ENCODE measurements at regions not wholly inside any gene's neighbourhood (a gene's known extent, or its start where the extent isn't known, plus 50 kb on each side); places are given as distances from the start of the nearest gene placed in this dataset.
A peak's percentile ranks its signal among the peaks of the same experiment; 100 is the strongest.
"Not testable (repeated sequence)": the region's sequence is repeated elsewhere in the genome, so short reads cannot be mapped to it uniquely, and the experiment has no call there.

- DNase-seq, result no peak
Measured at GRCh38 chr3:106946866-106947265, 430.4 kb upstream of the CCDC54 start.

- no peak for DNase-seq
Measured at GRCh38 chr3:106957029-106957428, 420.2 kb upstream of the CCDC54 start.

DNA sequence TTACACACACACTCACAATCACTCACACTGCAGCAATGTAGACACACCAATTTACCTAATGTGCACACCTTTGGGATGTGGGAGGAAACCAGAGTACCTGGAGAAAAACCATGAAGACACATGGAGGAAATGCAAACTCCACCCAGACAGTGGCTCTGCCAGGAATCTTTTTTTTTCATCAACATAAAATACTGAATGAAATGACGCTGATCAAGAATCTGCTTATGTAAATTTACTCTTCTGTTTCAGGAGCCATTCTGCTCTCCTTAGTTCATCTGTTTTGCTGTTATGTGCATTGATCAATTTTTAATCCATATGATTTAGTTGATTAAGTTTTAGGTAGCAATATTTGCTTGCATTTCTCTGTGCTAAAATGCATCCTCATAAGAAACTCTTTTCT is 414.2 kb upstream of the CCDC54 start:
- no peak for DNase-seq

- DNase-seq, result no peak
Measured at GRCh38 chr3:106963442-106963841, 413.8 kb upstream of the CCDC54 start.

GRCh38 chr3:106965307-106965706 is 411.9 kb upstream of the CCDC54 start:
- DNase-seq, result no peak

DNA sequence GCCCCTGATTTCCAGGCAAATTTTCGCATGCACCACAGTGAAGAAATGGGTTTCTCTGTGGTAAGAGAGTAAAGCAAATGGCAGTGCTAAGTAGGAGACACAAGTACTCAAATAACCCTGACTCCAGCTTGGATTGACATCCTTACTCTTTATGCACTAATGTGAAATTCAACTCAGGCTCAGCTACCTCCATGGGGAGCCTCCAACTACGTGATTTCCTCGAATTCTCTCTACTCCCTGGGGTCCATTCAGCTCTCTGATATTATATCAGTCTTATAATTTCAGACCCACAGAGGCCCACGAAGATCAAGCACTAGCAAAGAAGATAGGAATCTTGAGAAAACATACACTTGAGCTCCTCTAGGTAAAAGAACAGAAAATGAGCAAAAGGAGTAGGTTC is 407.6 kb upstream of the CCDC54 start:
- DNase-seq, result no peak

DNA sequence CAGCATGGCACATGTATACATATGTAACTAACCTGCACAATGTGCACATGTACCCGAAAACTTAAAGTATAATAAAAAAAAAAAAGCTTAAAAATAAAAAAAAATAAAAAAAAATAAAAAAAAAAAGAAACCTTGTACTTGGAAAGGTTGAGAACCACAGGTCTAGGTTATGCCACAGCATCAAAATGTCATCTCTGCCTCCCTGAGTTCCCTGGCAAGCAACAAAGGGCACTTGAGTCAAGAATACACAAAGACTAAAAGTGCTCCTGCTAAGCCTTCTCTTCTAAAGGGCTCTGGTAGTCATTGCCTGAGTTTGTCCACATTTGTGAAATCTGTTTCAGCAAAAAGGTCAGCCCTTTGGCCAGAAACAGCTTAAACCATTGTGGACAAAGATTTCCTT is 395.8 kb upstream of the CCDC54 start:
- no peak for DNase-seq

DNA sequence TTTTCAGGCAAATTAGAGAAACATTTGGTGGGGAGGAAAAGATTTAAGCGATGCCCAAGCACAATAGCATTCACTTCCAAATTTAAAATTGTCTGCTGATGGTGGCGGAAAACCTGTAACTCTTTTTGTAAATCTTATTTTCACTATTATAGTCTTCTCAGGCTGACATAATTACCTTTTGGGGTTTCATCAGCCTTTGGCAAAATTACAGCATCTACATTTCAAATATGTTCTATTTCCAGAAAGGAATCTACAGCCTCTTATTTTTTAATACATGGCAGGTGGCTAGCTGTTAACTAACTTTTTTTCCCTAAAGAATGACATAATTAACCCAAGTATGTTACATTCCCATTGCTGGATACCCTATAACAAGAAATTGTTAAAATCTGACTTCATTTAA is 391.5 kb upstream of the CCDC54 start:
- DNase-seq, result no peak

DNA sequence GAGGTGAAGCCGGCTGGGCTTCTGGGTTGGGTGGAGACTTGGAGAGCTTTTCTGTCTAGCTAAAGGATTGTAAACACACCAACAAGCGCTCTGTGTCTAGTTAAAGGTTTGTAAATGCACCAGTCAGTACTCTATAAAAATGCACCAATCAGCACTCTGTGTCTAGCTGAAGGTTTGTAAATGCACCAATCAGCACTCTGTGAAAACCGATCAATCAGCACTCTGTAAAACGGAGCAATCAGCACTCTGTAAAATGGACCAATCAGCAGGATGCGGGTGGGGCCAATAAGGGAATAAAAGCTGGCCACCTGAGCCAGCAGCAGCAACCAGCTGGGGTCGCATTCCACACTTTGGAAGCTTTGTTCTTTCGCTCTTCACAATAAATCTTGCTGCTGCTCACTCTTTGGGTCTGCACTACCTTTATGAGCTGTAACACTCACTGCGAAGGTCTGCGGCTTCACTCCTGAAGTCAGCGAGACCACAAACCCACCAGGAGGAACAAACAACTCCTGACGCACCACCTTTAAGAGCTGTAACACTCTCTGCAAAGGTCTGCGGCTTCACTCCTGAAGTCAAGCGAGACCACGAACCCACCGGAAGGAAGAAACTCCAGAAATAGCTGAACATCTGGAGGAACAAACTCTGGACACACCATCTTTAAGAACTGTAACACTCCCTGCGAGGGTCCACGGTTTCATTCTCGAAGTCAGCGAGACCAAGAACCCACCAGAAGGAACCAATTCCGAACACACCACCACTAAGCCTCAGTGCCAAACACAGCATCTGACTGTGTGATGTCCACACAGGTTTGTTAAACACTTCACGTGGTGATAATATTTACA is 378.2 kb upstream of the CCDC54 start:
- DNase-seq, result not testable (repeated sequence)

DNA sequence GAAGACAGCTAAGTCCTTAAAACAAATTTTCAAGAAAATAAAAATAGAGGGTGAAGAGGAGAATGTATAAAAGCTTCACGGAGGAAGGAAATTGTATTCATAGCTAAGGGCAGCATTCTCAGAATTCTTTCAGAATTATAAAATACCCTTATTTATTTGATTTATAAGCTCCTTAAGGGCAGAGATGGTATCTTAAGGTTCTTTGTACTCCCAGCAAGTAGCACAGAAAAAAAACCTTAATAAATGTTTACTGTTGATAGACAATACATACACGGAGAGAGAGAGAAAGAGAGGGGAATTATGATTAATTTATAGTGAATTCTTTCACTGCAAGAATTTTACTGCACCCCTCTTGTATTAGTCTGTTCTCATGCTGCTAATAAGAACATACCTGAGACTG is 375.6 kb upstream of the CCDC54 start:
- no peak for DNase-seq

- not testable (repeated sequence) for DNase-seq
Measured at GRCh38 chr3:107005352-107005751, 371.9 kb upstream of the CCDC54 start.

GRCh38 chr3:107008213-107008612 is 369.0 kb upstream of the CCDC54 start:
- DNase-seq, result no peak

DNA sequence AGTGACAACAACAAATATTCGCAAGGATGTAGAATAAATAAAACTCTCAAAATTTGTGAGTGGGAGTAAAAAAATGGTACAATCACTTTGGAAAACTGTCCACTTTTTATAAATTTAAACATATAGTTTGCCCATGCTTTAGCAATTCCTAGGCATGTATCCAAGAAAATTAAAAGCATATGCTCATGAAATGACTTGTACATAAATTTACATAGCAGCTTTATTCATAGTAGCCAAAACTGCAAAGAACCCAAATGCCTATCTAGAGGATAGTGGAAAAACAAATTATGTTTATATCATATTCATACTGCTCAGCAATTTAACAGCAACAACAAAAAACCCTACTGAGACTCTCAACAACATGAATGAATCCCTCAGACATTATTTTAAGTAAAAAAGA is 363.6 kb upstream of the CCDC54 start:
- DNase-seq, result no peak

- peak; percentile 9 for DNase-seq
Measured at GRCh38 chr3:107024551-107025026, 352.6 kb upstream of the CCDC54 start.

- no peak for DNase-seq
Measured at GRCh38 chr3:107025961-107026360, 351.3 kb upstream of the CCDC54 start.

DNA sequence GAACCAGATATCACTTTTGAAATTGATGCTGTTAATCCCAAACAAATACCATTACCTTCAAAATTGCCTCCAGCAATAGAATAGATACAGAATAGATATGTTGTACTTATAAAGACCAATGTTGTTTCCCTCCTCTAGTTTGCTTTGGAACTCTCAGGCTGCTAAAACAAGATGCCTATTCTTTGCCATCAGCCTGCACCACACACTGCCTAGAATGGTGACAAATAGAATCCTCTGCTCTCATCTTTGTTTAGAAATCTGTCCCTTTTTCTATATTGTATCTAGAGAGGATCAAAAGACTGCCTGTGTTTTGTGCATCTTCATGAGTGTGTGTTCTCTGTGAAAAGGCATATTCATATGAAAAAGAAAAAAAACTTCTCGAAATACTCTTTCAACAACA is 349.2 kb upstream of the CCDC54 start:
- DNase-seq, result no peak

GRCh38 chr3:107028626-107029025 is 348.6 kb upstream of the CCDC54 start:
- no peak for DNase-seq

- DNase-seq, result no peak
Measured at GRCh38 chr3:107032111-107032510, 345.1 kb upstream of the CCDC54 start.

DNA sequence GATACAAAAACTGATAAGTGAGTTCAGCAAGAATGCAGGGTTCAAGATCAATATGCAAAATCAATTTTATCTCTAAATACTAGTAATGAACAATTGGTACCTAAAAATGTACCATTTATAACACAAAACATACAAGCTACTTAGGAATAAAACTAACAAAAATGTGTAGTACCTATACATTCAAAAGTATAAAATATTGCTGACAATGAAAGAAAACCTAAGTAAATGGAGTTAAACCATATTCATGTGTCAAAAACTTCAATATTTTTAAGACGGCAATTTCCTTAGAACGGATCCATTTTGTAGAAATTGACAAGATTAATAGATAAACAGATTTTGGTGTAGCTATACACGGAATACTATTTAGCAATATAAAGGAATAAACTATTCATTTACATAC is 343.1 kb upstream of the CCDC54 start:
- DNase-seq, result no peak

- no peak for DNase-seq
Measured at GRCh38 chr3:107035176-107035575, 342.1 kb upstream of the CCDC54 start.

GRCh38 chr3:107044677-107045076 is 332.6 kb upstream of the CCDC54 start:
- no peak for DNase-seq

GRCh38 chr3:107045791-107046190 is 331.4 kb upstream of the CCDC54 start:
- DNase-seq, result no peak

DNA sequence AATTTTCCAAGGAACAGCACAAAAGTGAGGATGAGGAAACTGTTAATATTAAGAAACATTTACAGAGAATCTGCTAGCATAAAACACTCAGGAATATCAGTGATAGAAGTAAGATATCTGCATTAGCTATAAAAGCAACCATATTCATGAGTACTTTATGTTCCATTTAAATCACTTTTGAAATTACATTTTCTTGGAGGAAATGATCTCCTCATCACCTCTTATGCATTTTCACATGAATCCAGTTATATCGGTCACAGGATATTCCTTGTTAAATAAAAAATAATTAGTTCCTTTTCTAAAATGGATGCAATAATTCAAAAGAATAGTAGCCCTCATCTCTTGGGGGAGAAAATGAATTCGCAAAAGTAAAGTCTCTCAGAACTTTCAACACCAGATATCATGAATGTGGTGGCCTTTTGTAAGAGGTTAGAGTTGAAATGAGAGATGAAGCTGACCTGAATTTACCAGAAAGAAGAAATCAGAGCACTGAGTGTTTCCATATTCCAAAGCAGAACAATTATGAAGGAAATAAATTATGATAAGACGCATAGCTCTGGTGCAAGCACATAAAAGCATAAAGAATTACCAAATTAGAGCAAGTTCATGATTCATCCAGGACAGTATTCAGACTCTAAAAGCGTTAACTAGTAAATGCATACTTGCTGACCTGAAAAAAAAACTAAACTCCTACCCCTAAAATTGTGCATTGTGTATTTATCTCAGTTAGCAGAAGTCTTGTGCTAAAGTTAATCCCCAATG is 321.9 kb upstream of the CCDC54 start:
- DNase-seq, result no peak

GRCh38 chr3:107061466-107061865 is 315.8 kb upstream of the CCDC54 start:
- DNase-seq, result no peak
